HG03558 (cell line): ENCODE measurements at regions not wholly inside any gene's neighbourhood (a gene's known extent, or its start where the extent isn't known, plus 50 kb on each side); places are given as distances from the start of the nearest gene placed in this dataset.
A peak's percentile ranks its signal among the peaks of the same experiment; 100 is the strongest.

Experiments
- ATAC-seq: cut with Tn5 transposase; IDR thresholded peaks from one replicate; pipeline ENCODE4 v1.9.1; 2021; ENCODE audit warnings: moderate number of reproducible peaks; ENCODE audit not compliant: unreplicated experiment; ENCODE audit errors: extremely low read depth

DNA sequence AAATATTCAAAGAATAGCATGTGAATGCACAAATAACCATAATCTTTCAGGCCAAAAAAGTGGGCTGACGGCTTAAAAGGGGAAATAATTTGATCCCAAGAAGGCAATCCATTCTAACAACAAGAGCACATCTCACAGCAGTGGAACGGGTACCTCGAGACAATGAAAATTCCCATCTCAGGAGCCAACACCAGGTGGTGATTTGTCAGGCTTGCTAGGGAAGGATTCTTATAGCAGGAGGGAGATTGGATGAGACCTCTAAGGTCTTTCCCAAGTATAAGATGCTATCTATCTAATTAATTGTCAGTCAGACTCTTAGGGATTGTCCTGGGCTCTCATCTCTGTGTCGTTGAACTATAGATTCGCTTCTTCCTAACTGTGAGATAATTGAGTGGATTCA is 284.0 kb downstream of the ETS1 start:
- ATAC-seq = no peak

- ATAC-seq = peak; percentile 81
These were observed 284.8 kb downstream of the ETS1 start for GRCh38 chr11:128302425-128303186.

DNA sequence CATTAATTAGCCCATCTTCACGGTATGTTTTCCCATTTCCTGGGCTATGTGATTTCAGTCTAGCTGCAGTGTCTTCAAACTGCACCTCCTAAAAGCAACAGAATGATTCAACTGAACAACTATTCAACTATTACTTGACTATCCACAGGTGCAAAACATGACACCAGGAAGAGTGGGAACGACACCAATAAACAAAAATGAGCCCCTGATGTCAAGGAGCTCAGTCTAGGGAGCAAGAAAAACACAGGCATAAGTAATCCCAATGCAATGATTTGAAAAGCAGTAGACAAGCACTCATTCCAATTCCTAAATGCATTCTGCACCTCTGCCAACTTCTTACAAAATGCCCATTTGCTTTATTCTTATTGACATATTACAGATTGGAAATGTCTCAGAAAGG is 285.6 kb downstream of the ETS1 start:
- no peak for ATAC-seq

DNA sequence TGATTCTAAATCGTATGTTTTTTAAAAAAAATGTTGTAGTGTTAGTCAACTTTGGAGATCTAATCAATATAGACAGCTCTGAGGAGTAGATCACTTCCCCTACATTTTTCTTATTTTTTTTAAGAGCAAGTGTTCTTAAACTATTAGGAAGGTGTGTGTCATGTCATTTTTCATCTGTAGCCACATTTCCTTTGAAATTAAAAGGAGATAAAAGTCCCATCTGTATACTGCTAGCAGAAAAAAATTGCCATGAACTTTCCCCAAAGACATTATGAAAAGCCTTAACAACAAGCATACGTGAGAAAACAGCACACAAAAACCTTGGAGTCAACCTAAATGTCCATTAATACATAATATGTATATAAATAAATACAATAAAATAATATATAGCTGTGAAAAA is 286.6 kb downstream of the ETS1 start:
- ATAC-seq = no peak

DNA sequence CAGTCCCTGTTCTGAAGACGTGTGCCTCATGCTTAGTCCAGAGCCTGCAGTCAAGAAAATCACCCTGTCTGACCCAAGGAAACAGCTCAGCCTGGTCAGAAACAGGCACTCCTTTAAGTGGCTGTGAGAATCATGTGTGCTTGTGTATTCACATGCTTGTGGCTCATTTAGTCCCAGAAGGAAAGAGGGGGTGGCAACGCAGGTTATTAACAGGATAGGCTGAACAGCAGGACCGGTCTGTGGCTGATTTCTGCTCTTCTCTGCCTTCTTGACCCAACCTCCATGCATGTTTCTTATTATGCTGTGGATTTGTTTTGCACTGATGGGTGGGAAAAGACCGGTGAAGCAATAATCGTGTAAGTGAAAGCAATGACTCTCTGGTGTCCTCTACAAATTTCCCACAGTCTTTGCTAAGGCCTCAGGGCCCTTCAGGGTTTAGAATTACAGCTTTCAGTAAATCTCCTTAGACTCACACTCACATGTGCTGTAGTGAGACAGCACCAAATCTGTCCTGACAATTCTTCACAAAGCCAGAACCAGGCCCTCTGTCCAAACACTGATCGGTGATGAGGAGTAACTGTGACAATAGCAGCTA is 288.1 kb downstream of the ETS1 start:
- no peak for ATAC-seq

GRCh38 chr11:128298271-128298670 is 289.1 kb downstream of the ETS1 start:
- ATAC-seq = no peak

- no peak for ATAC-seq
These were observed 289.6 kb downstream of the ETS1 start for GRCh38 chr11:128297805-128298204.

GRCh38 chr11:128297091-128297651 is 290.2 kb downstream of the ETS1 start:
- no peak for ATAC-seq

DNA sequence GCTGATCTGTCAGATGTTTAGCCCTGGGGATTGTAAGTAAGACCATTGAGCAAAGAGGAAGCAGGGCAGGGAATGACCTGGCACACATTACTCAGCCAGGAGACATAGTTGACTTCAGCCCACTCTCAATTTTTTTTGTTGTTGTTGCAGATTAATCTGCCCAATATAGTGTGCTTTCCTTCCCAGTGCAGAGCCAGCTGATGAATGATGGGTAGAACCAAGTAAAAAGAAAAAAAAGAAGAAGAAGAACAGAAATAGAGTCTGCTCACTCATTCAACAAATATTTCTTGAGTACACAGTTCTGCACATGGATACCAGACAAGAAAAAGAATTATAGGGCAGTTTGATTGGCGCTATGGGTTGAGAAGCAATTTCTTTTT is 292.7 kb downstream of the ETS1 start:
- ATAC-seq = no peak

- ATAC-seq = no peak
These were observed 293.2 kb downstream of the ETS1 start for GRCh38 chr11:128294001-128294670.

DNA sequence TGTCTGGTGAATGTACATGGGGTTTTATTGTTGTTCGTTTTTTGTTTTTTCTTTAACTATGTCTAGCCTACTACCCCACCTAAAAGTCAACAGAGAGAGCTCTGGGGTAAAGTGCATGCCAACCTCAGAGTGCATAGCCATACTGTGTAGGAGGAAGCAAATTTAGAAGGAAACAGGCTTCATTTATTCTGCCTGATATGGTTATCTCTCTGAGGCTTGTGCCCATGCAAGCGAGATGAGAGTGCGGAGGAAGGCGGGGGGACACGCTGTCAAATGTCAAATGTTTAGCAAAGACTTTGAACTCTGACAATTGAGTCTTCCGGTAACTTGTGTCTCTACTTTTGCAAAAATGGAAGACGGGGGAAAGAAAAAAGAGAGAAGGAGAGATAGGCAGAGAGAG is 295.5 kb downstream of the ETS1 start:
- ATAC-seq = no peak

- ATAC-seq = no peak
These were observed 296.4 kb downstream of the ETS1 start for GRCh38 chr11:128291007-128291406.

- peak; percentile 59 for ATAC-seq
These were observed 297.1 kb downstream of the ETS1 start for GRCh38 chr11:128290106-128290840.

GRCh38 chr11:128289048-128289447 is 298.3 kb downstream of the ETS1 start:
- no peak for ATAC-seq

- no peak for ATAC-seq
These were observed 299.0 kb downstream of the ETS1 start for GRCh38 chr11:128288368-128288767.

- ATAC-seq = no peak
These were observed 302.0 kb downstream of the ETS1 start for GRCh38 chr11:128285321-128285720.

- ATAC-seq = no peak
These were observed 302.7 kb downstream of the ETS1 start for GRCh38 chr11:128284634-128285033.

DNA sequence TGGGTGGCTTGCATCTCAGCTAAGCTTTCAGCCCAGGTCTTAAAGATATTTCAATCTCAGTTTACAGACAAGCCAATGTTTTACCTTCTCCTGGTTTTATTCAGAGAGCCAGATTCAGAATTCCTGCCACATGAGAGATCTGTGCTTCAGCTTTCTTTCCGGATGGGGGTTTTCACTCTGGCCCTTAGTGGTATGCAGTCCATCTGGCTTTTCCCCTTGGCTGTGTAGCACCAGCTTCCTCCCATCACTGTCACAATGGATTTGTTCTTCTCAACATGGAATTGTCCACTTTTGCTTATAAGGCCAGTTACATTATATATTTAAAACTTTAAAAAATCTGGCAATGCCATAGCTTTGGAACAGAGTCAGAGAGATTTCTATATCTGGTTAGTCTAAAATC is 303.9 kb downstream of the ETS1 start:
- ATAC-seq = no peak

GRCh38 chr11:128282053-128282452 is 305.3 kb downstream of the ETS1 start:
- no peak for ATAC-seq

GRCh38 chr11:128279866-128280265 is 307.5 kb downstream of the ETS1 start:
- no peak for ATAC-seq

DNA sequence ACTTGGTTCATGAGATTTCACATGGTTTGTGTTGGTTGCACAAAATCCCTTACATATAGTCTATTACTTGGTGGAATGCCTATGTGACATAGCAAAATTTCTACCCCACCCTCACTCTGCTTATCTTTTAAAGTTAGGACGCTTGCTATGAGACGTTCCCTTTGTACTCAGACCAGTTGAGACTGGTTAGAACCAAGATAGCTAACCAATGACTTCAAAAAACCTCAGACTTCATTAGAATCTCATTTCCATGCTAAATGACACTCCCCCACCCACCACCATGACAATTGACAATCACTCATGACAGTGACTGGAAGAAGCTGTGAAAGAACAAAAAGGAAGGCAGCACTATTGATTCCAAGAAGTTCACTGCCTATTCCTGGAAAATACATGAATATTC is 313.6 kb downstream of the ETS1 start:
- ATAC-seq = no peak
